Activated CD8-positive, alpha-beta memory T cell treated with anti-CD3 and anti-CD28 coated beads, Interleukin-2, amount 50 U/mL, for 48 hours (primary cell): ENCODE measurements at regions not wholly inside any gene's neighbourhood (a gene's known extent, or its start where the extent isn't known, plus 50 kb on each side); places are given as distances from the start of the nearest gene placed in this dataset.

Source experiments
- DNase-seq: peaks from one replicate; pipeline ENCODE4 v3.0.0-alpha.2; 2020

GRCh38 chr22:49600468-49600867 lies 227.2 kb downstream of the BRD1 start:
- no peak for DNase-seq

GRCh38 chr22:49599691-49600455 lies 227.8 kb downstream of the BRD1 start:
- no peak for DNase-seq

GRCh38 chr22:49599039-49599438 lies 228.6 kb downstream of the BRD1 start:
- DNase-seq: no peak

GRCh38 chr22:49598338-49598737 lies 229.3 kb downstream of the BRD1 start:
- DNase-seq: no peak

- no peak for DNase-seq
These were observed 230.1 kb downstream of the BRD1 start for GRCh38 chr22:49597428-49598039.

- no peak for DNase-seq
These were observed 232.1 kb downstream of the BRD1 start for GRCh38 chr22:49595465-49596078.

GRCh38 chr22:49594078-49594477 lies 233.6 kb downstream of the BRD1 start:
- DNase-seq: no peak

- no peak for DNase-seq
These were observed 234.2 kb downstream of the BRD1 start for GRCh38 chr22:49593509-49593908.

GRCh38 chr22:49592780-49593501 lies 234.7 kb downstream of the BRD1 start:
- no peak for DNase-seq

- no peak for DNase-seq
These were observed 236.7 kb downstream of the BRD1 start for GRCh38 chr22:49590851-49591445.

- no peak for DNase-seq
These were observed 237.3 kb downstream of the BRD1 start for GRCh38 chr22:49590381-49590780.

- no peak for DNase-seq
These were observed 237.9 kb downstream of the BRD1 start for GRCh38 chr22:49589811-49590210.

- DNase-seq: no peak
These were observed 238.4 kb downstream of the BRD1 start for GRCh38 chr22:49589301-49589700.

- DNase-seq: no peak
These were observed 238.9 kb downstream of the BRD1 start for GRCh38 chr22:49588739-49589138.

GRCh38 chr22:49587987-49588386 lies 239.7 kb downstream of the BRD1 start:
- no peak for DNase-seq

GRCh38 chr22:49587421-49587820 lies 240.3 kb downstream of the BRD1 start:
- DNase-seq: no peak

- no peak for DNase-seq
These were observed 240.8 kb downstream of the BRD1 start for GRCh38 chr22:49586873-49587272.

GRCh38 chr22:49586244-49586748 lies 241.4 kb downstream of the BRD1 start:
- no peak for DNase-seq

GRCh38 chr22:49585461-49586243 lies 242.0 kb downstream of the BRD1 start:
- DNase-seq: no peak

GRCh38 chr22:49583886-49584505 lies 243.7 kb downstream of the BRD1 start:
- DNase-seq: no peak

- no peak for DNase-seq
These were observed 244.3 kb downstream of the BRD1 start for GRCh38 chr22:49583341-49583740.

- no peak for DNase-seq
These were observed 245.0 kb downstream of the BRD1 start for GRCh38 chr22:49582678-49583077.
